Spinal cord (tissue), 9 donors: ENCODE measurements at regions not wholly inside any gene's neighbourhood (a gene's known extent, or its start where the extent isn't known, plus 50 kb on each side); places are given as distances from the start of the nearest gene placed in this dataset.

Experiments used
- DNase-seq, 6 donors: peaks; one replicate each; pipeline versions ENCODE4 v3.0.0 to v3.0.0-alpha.2; 2013 to 2015; ENCODE audit warnings: low spot score in 6 of 6, low read depth in 4 of 6
- H3K27ac ChIP-seq: one replicate; pipeline ENCODE4 v1.5.1; 2013; ENCODE audit warnings: low read depth, low read length, control low read depth
- H3K27me3 ChIP-seq: one replicate; pipeline ENCODE4 v1.6.1; 2013; ENCODE audit warnings: low read length; ENCODE audit not compliant: control insufficient read depth, insufficient read depth
- H3K36me3 ChIP-seq: one replicate; pipeline ENCODE4 v1.6.1; 2013; ENCODE audit warnings: low read length; ENCODE audit not compliant: control insufficient read depth, insufficient read depth
- H3K4me1 ChIP-seq: one replicate; pipeline ENCODE4 v1.6.1; 2013; ENCODE audit warnings: low read length; ENCODE audit not compliant: control insufficient read depth, insufficient read depth
- H3K4me3 ChIP-seq: one replicate; pipeline ENCODE4 v1.5.1; 2013; ENCODE audit warnings: low read depth, low read length, control low read depth
- H3K9me3 ChIP-seq: one replicate; pipeline ENCODE4 v1.6.1; 2013; ENCODE audit warnings: low read length; ENCODE audit not compliant: control insufficient read depth, insufficient read depth
- WGBS: methylation state at CpG from one replicate; pipeline ENCODE4 v1.1.5; 2013; ENCODE audit warnings: missing lambda C conversion rate; ENCODE audit not compliant: insufficient coverage; 5-methylcytosine and 5-hydroxymethylcytosine counted together
- donor health status: healthy.

DNA sequence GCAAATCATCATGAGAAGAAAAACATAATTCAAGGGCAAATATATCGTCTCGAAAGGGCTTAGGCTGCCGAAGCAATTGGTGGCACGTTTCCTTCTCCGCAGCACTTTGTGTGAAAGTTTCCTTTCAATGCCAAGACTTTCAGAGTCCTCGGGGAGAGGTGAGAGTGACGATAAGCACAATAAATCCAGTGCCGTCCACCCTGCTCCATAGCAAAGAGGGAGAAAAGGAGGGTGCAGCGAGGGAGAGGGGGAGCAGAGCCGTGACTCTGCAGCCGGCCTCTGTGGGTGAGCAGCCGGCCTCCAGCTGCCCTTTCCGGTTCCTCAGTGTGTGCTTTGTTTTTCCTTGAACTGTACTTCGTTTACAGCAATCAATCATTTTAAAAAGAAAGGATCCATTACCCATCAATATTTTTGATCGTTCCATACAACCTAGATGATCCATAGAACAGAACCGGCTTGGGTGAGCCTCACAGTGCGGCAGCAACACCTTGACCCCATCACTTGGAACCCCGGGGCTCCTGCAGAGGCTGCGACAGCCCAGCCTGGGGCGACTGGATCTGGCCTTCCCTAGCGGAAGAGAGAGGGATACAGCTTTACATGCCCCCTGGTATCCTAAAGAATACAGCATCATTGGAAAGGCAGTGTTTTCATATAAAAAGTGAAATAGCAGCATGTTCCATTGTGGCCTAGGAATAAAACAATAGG, 247.0 kb upstream of the IRX4 start:
- H3K9me3 ChIP-seq = no peaks in the 10 kb centered on the region
- H3K27me3 ChIP-seq = peaks cover 7% of the 10 kb centered on the region
- H3K4me1 ChIP-seq = peaks cover 12% of the 10 kb centered on the region
- no peak overlapping the region for H3K27ac ChIP-seq
- WGBS = 36% methylated on average over 20 of the region's 21 CpGs
- no peak for DNase-seq
- no peak overlapping the region for H3K4me3 ChIP-seq
- H3K36me3 ChIP-seq = no peaks in the 10 kb centered on the region

DNA sequence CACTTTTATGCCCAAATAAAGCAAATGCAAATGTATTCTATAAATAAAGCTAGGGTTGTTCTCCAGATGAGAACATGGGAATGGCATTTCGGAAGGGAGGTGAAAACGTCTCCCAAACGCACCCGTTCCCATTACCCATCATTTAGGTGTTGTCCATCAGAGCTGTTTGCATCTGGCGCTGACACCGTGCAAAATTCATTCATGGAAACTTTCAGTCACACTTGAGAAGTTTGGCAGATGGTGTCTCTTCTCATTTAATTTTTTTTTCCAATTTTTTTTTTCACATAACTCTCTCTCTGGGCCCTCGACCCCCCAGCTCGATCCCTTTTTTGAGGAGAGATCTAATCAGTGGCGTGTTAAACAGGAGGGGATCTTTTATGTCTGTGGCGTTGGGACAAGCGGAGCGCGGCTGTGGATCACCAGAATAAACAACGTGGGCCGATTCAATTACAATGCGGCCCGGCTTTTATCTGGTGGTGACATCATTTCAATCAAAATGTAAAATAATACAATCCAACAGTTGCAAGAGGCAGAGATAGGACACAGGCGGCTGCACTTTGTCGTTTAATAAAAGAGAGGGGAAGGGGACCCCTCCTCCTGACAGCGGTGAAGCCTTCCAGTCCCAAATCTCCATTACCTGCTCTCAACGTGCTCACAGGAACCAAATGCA, 246.1 kb upstream of the IRX4 start:
- H3K27me3 ChIP-seq = peaks cover 7% of the 10 kb centered on the region
- H3K4me3 ChIP-seq = no peak overlapping the region
- 35% methylated on average over 8 of the region's 21 CpGs for WGBS
- H3K27ac ChIP-seq = no peak overlapping the region
- H3K4me1 ChIP-seq = peaks cover 12% of the 10 kb centered on the region
- no peaks in the 10 kb centered on the region for H3K9me3 ChIP-seq
- no peaks in the 10 kb centered on the region for H3K36me3 ChIP-seq
- DNase-seq = peak in 2 of 6 donors; percentile 16 to 54

DNA sequence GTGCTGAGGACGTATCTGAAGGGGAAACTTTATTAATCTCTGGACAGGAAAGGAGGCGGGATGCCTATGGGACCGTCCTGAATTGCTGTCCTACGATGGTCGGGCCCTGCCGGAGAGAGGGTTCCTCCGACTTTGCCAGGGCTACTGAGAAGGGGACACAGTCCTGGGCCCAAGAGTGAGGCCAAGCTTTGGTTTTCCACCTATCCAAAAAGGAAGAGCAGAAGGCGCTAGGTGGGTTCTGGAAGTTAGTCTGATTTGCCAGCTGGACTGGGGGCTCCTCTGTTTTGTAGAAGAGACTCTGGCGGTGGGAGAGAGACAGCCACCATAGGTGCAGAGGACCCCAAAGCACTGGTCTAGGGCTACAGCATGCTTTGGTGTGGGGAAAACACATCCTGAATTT, 243.8 kb upstream of the IRX4 start:
- Histone ChIP-seq H3K36me3 (no peaks in the 10 kb centered on the region), H3K4me3 (no peak overlapping the region), H3K27ac (no peak overlapping the region), H3K4me1 (peaks cover 12% of the 10 kb centered on the region), H3K9me3 (peaks cover 3% of the 10 kb centered on the region), H3K27me3 (peaks cover 7% of the 10 kb centered on the region)
- WGBS = 96% methylated on average over 8 of the region's 9 CpGs
- no peak for DNase-seq

DNA sequence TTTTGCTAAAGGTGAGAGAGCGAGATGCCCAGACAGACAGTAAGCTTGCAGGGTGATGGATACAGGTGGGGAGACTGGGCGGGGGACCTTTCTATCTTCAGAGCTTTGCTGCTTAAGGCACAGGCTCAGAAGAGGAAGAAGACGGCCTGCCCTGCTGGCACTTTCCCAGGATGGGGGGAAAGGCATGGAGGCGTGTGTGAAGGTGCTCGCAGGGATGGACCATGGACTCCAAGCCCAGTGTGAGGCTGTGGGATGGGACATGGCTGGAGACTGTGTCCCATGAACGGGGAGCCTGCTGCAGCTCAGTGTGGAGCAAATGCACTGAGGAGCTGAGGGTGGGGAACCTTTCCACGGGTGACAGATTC, 243.2 kb upstream of the IRX4 start:
- H3K36me3 ChIP-seq = no peaks in the 10 kb centered on the region
- H3K4me3 ChIP-seq = no peak overlapping the region
- H3K27me3 ChIP-seq = peaks cover 7% of the 10 kb centered on the region
- DNase-seq = no peak
- H3K4me1 ChIP-seq = peaks cover 12% of the 10 kb centered on the region
- 84% methylated on average over 7 of the region's 7 CpGs for WGBS
- H3K27ac ChIP-seq = no peak overlapping the region
- peaks cover 3% of the 10 kb centered on the region for H3K9me3 ChIP-seq

DNA sequence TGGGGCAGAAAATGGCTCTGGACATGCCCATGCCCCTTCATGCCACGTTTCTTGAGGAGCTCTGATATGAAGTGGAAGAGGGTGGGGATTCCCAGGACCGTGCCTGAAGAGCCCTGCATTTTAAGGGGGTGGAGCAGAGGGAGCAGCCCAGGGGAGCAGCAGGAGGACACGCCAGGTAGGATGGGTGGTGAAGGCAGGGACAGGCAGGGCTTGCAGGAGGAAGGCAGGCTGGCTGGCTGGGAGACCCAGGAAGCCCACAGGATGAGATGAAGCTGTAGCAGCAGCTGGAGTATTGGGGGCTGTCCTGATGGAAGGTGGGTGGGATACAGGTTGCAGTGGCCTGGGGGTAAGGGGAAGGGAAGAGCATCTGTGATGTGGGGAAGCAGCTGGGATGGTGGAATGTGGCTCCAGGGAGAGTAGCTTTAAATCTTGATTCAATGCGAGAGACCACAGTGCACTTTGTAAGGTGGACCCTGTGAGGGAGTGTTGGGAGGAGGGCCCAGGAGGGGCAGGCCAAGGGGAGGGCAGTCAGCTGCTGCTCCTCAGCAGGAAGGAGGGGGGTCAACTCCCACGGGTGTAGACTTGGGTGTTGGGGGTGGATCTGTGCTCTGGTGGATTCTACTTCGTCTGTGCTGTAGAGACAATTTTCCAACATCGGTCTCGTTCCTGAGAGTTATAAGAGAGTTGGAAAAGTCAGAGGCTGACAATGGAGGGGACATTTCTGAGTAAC, 242.6 kb upstream of the IRX4 start:
- Histone ChIP-seq H3K4me1 (peaks cover 9% of the 10 kb centered on the region), H3K36me3 (no peaks in the 10 kb centered on the region), H3K27ac (no peak overlapping the region), H3K4me3 (no peak overlapping the region), H3K9me3 (peaks cover 3% of the 10 kb centered on the region), H3K27me3 (peaks cover 7% of the 10 kb centered on the region)
- DNase-seq = no peak
- WGBS = 60% methylated on average over 8 of the region's 8 CpGs

DNA sequence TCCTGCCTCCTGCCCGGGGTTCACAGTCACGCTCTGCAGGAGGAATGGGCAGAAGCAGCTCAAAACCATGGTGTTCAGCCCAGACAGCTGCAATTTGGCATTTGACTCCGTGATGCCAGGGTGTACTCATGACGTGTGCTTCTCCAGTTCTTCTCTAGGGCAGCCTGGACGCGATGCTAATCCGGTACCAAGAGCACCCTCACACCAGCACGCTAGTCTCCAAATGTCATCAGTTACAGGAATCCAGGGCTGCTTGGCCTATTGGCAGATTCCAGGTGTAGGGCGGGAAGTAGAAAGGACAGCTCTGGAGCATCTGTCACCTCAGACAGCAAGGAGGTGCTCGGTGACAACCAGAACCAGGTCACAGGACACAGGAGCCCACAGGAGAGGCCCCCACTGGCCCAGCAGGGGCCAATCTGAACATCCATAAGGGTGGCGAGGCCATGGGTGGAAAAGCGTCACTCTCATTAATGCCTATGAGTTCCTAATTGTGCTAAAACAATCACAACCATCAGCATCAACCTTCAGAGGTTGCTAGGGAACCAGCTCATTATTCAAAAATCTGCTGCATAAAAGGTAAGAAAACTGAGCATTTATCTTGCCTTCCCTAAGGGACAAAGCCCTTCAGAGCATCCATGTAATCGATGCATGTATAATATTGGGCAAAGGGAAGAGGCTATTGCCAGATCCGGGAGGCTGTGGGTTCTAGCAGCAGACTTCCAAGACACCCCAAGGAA, 241.9 kb upstream of the IRX4 start:
- no peak overlapping the region for H3K27ac ChIP-seq
- no peak overlapping the region for H3K4me3 ChIP-seq
- DNase-seq = peak in 1 of 6 donors; percentile 49
- H3K9me3 ChIP-seq = peaks cover 3% of the 10 kb centered on the region
- H3K27me3 ChIP-seq = peaks cover 7% of the 10 kb centered on the region
- peaks cover 2% of the 10 kb centered on the region for H3K4me1 ChIP-seq
- WGBS = 81% methylated on average over 12 of the region's 14 CpGs
- H3K36me3 ChIP-seq = no peaks in the 10 kb centered on the region

DNA sequence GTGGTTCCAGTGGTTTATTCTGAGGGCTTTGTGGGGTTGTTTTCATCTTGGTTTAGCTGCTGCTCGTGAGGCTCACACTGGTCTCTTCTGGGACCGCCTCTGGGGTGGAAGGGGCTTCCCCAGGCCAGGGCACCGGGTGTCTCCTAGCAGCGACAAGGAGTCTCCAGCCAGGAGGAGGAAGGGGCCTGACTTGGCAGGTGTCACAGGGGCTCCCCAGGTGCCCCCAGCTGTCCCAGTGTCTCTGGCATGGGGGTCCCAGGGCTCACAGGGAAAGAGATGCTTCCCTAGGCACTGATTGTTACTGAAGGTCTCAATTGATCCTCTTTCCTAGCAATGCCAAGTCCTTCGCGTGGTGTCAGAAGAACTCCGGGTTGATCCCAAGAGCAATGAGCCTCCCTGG, 241.1 kb upstream of the IRX4 start:
- 91% methylated on average over 7 of the region's 7 CpGs for WGBS

DNA sequence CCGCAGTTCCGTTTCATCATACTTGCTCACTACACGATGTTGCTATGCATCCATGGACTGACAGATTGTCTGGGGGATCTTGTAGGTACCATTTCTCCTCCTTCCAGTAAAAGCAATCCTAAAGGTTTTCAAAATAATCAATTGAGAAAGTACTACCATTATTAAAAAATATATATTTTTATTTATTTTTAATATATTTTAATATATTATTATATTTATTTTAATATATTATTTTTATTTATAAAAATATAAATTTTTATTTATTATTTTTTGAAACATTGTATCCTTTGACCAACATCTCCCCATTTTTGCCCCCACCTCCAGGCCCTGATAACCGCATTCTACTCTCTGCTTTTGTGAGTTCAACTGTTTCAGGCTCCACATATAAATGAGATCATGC, 237.6 kb upstream of the IRX4 start:
- H3K4me3 ChIP-seq = no peak overlapping the region
- H3K4me1 ChIP-seq = no peaks in the 10 kb centered on the region
- H3K36me3 ChIP-seq = no peaks in the 10 kb centered on the region
- peaks cover 3% of the 10 kb centered on the region for H3K9me3 ChIP-seq
- H3K27me3 ChIP-seq = no peaks in the 10 kb centered on the region
- WGBS = no CpG with 5 or more reads among the region's 4 CpGs
- DNase-seq = no peak
- no peak overlapping the region for H3K27ac ChIP-seq

More for the DNA sequence above, 241.1 kb upstream of the IRX4 start:
- no peak for DNase-seq
- Histone ChIP-seq H3K36me3 (no peaks in the 10 kb centered on the region), H3K9me3 (peaks cover 3% of the 10 kb centered on the region), H3K4me3 (no peak overlapping the region), H3K27me3 (peaks cover 3% of the 10 kb centered on the region), H3K27ac (no peak overlapping the region), H3K4me1 (no peaks in the 10 kb centered on the region)

DNA sequence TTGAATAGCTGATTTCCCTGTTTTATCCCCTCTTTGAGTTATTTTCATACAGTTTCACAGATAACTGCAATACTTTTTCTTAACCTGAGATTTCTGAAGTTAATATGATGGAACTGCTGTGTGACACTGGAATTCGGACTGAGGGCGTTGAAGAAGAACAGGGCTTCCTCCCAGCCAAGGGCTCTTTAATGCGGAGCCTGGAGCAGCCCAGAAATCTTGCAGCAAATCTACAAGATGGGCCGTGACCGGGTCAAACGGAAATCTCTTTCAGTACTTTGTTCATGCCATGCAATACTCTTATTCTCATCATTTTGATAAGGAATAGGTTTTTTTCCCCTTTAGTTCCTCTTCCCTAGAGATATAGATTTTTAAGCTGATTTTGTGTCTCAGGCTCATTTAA, 236.8 kb upstream of the IRX4 start:
- 93% methylated on average over 3 of the region's 6 CpGs for WGBS
- no peaks in the 10 kb centered on the region for H3K27me3 ChIP-seq
- no peak for DNase-seq
- no peak overlapping the region for H3K4me3 ChIP-seq
- H3K27ac ChIP-seq = no peak overlapping the region
- H3K4me1 ChIP-seq = no peaks in the 10 kb centered on the region
- H3K36me3 ChIP-seq = no peaks in the 10 kb centered on the region
- peaks cover 3% of the 10 kb centered on the region for H3K9me3 ChIP-seq
